SJCRH30 (cell line): ENCODE measurements at regions not wholly inside any gene's neighbourhood (a gene's known extent, or its start where the extent isn't known, plus 50 kb on each side); places are given as distances from the start of the nearest gene placed in this dataset.

Experiments used
- DNase-seq, 2 experiments: peaks; one replicate each; pipeline ENCODE4 v3.0.0-alpha.2; 2015 to 2020
- H3K27ac ChIP-seq: fragments of 250-450 bp; sonication (Bioruptor Pico); 2 replicates; pipeline ENCODE4 v1.5.1; 2020; ENCODE audit warnings: mild to moderate bottlenecking, moderate library complexity
- H3K27me3 ChIP-seq: fragments of 250-450 bp; sonication (Bioruptor Pico); 2 replicates; pipeline ENCODE4 v1.5.1; 2020; ENCODE audit warnings: mild to moderate bottlenecking, moderate library complexity
- H3K36me3 ChIP-seq: fragments of 250-450 bp; sonication (Bioruptor Pico); 2 replicates; pipeline ENCODE4 v1.5.1; 2020; ENCODE audit warnings: mild to moderate bottlenecking, moderate library complexity
- H3K4me1 ChIP-seq: fragments of 250-450 bp; sonication (Bioruptor Pico); 2 replicates; pipeline ENCODE4 v1.5.1; 2020; ENCODE audit warnings: mild to moderate bottlenecking, moderate library complexity
- H3K4me3 ChIP-seq: fragments of 250-450 bp; sonication (Bioruptor Pico); 2 replicates; pipeline ENCODE4 v1.5.1; 2020; ENCODE audit warnings: mild to moderate bottlenecking, moderate library complexity
- H3K9me3 ChIP-seq: fragments of 250-450 bp; sonication (Bioruptor Pico); replicated peaks from 2 replicates; pipeline ENCODE4 v1.5.1; 2020; ENCODE audit warnings: mild to moderate bottlenecking, moderate library complexity

DNA sequence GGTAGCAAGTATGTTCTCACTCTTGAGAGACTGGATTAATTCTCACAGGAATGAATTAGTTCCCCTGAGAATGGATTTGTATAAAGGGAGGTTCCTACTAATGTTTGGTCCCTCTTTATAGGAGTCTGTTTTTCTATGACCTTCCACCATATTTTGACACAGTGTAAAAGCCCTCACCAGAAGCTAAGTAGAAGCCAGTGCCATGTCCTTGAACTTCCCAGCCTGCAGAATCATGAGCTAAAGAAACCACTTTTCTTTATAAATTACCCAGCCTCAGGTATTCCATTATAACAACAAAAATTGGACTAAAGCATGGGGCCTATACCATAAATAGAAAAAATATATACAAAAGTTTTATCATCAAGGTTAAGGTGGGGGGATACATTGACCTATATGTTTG, 227.9 kb upstream of the DTNA start:
- Histone ChIP-seq H3K4me3 (no peak overlapping the region), H3K27ac (no peak overlapping the region), H3K27me3 (no peaks in the 10 kb centered on the region), H3K9me3 (no peaks in the 10 kb centered on the region), H3K36me3 (no peaks in the 10 kb centered on the region), H3K4me1 (no peaks in the 10 kb centered on the region)
- DNase-seq: no peak

DNA sequence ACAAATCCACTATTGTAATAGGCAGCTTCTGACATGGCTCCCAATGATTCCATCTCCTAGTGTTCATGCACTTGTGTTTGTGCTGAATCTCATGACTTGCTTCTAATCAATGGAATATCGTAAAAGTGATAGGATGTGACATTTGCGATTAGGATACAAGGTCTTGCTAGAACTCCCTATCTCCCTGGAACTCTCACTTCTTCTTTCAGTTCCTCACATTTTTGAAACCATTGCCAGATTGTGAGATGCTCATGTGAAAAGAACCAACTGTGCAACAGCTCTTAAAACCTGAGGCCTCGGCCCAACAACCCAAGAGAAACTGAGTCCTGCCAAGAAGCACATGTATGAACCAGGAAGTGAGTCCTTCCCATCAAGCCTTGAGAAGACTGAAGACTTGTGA, 226.9 kb upstream of the DTNA start:
- Histone ChIP-seq H3K4me1 (no peaks in the 10 kb centered on the region), H3K27me3 (no peaks in the 10 kb centered on the region), H3K36me3 (no peaks in the 10 kb centered on the region), H3K9me3 (no peaks in the 10 kb centered on the region), H3K27ac (no peak overlapping the region), H3K4me3 (no peak overlapping the region)
- no peak for DNase-seq

DNA sequence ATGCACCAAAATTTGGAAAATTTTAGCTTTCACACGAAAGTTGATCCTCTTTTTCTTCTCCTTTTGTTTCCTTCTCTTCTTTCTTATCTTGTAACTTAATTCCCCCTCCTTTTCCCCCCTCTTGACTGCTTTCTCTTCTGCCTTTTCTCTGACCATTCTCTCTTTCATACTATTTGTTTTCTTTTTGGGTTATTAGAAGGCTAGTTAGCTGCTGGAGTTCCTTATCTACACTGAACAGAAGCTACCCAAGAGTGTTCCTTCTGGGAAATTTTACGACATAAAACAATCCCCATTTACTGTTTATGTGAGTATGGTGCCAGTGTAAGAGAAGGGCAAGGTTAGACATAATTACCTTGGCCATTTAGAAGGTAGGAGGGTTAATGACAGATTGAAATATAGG, 218.4 kb upstream of the DTNA start:
- no peak overlapping the region for H3K4me3 ChIP-seq
- H3K4me1 ChIP-seq: no peaks in the 10 kb centered on the region
- no peak for DNase-seq
- no peaks in the 10 kb centered on the region for H3K9me3 ChIP-seq
- no peak overlapping the region for H3K27ac ChIP-seq
- no peaks in the 10 kb centered on the region for H3K36me3 ChIP-seq
- H3K27me3 ChIP-seq: no peaks in the 10 kb centered on the region

DNA sequence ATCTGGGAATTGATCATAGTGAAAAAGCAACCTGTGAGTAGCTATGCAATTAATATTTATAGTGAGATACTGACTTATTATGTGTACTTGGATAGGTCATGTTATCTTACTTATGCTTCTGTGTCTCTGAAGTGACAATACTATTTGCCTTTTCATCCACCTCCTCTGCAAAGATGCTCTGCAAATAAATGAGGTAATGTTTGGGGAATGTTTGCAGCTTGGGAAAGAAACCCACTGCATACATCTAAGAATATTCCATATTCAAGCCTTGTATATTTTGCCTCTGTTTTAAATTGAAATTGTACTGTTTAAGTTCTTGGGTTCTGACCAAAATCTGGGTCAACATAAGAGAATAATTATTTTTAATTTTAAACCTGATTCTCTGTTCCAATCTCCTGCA, 217.4 kb upstream of the DTNA start:
- Histone ChIP-seq H3K4me1 (no peaks in the 10 kb centered on the region), H3K9me3 (no peaks in the 10 kb centered on the region), H3K4me3 (peak overlapping the region; percentile 59), H3K27ac (no peak overlapping the region), H3K36me3 (no peaks in the 10 kb centered on the region), H3K27me3 (no peaks in the 10 kb centered on the region)
- DNase-seq: no peak

DNA sequence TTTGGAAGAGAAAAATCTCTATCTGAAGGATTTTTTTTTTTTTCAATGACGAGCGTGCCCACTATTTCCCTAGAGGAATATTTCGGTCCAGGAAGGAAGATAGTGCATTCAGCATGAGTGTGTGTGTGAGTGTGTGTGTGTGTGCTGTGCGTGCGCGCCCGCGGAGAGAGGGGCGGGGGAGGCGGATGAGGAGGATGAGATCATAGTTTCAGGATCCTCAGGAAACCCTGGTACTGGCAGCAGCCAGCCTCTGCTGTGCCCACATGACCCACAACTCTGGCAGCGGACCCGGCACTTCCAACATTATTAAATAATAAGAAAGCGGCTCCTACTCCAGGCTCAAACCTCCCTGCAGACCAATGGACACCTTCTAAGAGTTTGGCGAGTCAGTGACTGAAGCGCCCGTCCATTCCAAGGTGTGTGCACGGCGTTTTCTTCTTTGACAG, 217.0 kb upstream of the DTNA start:
- H3K27ac ChIP-seq: no peak overlapping the region; the same call in 1 of the 2 replicates
- no peaks in the 10 kb centered on the region for H3K27me3 ChIP-seq
- no peaks in the 10 kb centered on the region for H3K36me3 ChIP-seq
- no peaks in the 10 kb centered on the region for H3K9me3 ChIP-seq
- peak overlapping the region; percentile 59 for H3K4me3 ChIP-seq
- peak; percentile 54 to 60 for DNase-seq
- no peaks in the 10 kb centered on the region for H3K4me1 ChIP-seq

DNA sequence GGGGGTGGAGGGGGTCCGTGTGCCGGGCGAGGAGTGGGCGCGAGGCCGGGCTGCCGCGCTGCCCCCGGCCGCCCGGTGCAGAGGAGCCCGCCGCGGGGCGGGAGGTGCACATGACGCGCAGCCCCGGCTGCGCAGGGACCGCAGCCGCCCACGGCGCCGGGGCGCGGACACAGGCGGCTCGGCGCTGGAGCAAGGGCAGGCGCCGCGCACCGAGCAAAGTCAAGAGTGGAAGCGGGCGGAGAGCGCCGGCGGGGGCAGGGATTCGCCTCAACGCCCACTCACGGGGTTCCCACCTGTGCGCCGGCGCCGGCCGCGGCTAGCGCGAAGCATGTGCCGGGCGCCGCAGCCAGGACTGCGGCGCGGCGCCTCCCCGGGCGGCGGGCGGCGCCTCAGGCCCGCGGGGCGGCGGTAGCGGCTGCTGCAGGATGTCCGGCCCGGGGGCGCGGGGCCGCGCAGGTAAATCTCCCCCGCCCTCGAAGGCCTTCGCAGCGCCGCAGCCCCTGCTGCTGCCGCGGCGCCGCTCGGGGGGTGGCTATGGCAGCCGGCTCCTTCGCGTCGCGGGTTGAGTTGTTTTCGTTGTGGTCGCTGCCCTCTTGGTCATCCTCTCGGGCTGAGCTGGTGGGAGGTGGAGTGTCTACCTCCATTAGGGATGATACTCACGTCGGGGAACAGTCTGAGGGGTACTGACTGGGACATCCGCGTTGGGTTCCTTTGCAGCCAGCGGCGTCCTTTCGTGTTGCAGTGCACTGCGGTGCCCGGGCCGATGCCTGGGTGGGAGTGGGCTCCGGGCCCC, 216.3 kb upstream of the DTNA start:
- no peaks in the 10 kb centered on the region for H3K9me3 ChIP-seq
- H3K4me3 ChIP-seq: peak overlapping the region; percentile 59
- H3K27ac ChIP-seq: no peak overlapping the region; the same call in 1 of the 2 replicates
- no peaks in the 10 kb centered on the region for H3K27me3 ChIP-seq
- no peaks in the 10 kb centered on the region for H3K36me3 ChIP-seq
- peak; percentile 14 to 38 for DNase-seq
- no peaks in the 10 kb centered on the region for H3K4me1 ChIP-seq

DNA sequence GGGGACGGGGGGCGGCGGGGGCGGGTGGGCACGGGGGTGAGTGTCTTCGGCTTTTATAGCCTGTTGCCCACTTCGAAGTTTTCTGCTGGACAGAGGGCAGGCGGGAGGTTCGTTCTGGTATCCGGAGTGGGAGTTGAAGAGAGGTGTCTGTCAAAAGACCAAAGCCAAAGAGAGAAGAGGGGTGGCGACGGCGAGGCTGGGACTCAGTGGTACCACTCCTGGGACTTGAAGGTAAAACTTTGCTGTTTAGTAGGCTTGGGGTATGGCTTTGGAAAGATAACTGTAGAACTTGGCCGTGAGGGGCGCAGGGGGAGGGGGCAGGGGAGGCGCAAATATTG, 215.8 kb upstream of the DTNA start:
- no peaks in the 10 kb centered on the region for H3K36me3 ChIP-seq
- no peaks in the 10 kb centered on the region for H3K27me3 ChIP-seq
- no peak for DNase-seq
- H3K4me1 ChIP-seq: no peaks in the 10 kb centered on the region
- no peaks in the 10 kb centered on the region for H3K9me3 ChIP-seq
- no peak overlapping the region for H3K4me3 ChIP-seq
- no peak overlapping the region for H3K27ac ChIP-seq

DNA sequence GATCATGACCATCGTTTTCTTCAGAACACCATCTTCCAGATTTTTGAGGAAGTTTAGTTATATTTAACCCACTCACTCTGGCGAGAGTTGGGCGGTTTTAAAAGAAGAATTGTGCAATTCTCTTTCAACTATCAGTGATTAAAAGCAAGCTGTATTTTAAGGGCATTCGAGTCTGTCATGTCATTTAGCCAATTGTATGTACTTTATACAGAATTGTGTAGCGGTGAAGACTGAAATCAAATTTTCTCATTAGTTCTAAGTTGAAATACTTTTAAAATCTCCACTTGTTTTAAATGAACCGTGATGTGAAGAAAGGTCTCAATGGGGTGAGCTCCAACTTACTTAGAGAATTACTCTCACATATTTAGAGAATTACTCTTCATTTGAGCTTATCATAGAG, 214.6 kb upstream of the DTNA start:
- Histone ChIP-seq H3K9me3 (no peaks in the 10 kb centered on the region), H3K27me3 (no peaks in the 10 kb centered on the region), H3K36me3 (no peaks in the 10 kb centered on the region), H3K4me3 (no peak overlapping the region), H3K27ac (no peak overlapping the region), H3K4me1 (no peaks in the 10 kb centered on the region)
- DNase-seq: no peak

DNA sequence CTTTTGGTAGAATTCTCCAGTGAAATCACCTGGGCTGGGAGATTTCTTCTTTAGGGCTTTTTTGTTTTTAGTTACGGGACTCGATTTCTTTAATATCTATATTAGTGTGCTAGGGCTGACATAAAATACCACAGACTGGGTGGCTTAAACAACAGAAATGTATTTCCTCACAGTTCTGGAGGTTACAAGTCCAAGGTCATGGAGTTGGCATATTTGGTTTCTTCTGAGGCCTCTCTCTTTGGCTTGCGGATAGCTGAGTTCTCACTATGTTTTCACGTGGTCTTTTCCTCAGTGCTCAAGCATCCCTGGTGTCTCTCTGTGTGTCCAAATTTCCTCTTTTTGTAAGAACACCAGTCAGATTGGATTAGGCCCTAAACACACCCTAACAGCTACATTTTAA, 208.5 kb upstream of the DTNA start:
- Histone ChIP-seq H3K36me3 (no peaks in the 10 kb centered on the region), H3K9me3 (no peaks in the 10 kb centered on the region), H3K4me1 (no peaks in the 10 kb centered on the region), H3K27ac (no peak overlapping the region), H3K4me3 (no peak overlapping the region), H3K27me3 (no peaks in the 10 kb centered on the region)
- no peak for DNase-seq

DNA sequence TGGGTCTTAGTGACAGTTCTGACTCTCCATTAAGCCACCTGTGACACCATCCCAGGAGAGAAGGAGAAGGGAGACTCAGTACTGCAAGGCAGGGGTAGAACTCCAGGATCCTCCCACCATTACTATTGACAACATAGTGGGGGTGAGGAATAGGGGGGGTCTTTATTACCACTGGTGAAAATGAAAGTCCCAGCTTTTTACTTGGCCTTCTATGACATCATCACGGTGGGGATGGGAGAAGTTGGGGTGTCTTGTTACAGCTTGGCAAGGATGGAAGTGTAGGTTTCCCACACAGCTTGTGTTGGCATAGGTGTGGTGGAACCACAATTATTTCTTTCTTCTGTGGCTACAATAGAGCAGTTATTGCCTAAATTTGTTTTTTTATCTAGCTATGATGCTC, 203.9 kb upstream of the DTNA start:
- no peaks in the 10 kb centered on the region for H3K27me3 ChIP-seq
- H3K36me3 ChIP-seq: no peaks in the 10 kb centered on the region
- H3K4me1 ChIP-seq: no peaks in the 10 kb centered on the region
- H3K27ac ChIP-seq: no peak overlapping the region
- no peak for DNase-seq
- H3K4me3 ChIP-seq: no peak overlapping the region
- no peaks in the 10 kb centered on the region for H3K9me3 ChIP-seq

DNA sequence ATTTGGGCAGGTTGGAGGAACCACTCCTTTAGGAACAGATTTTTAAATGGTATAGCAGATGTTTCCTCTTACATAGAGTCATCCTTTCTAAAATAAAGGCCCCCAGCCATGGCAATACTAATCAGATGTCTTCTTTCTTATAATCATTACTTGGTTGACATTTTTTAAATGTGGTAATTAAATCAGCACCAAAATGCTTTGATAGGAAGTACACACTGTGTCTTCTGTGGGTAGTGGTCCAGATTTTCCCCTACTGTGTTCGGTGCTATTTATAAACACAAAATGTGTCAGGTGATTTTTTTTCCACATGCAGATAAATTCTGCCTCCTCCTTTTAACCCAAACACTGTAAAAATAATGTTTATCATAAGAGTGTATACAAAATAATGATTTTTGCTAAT, 200.9 kb upstream of the DTNA start:
- H3K27me3 ChIP-seq: no peaks in the 10 kb centered on the region
- H3K36me3 ChIP-seq: no peaks in the 10 kb centered on the region
- H3K4me1 ChIP-seq: no peaks in the 10 kb centered on the region
- no peaks in the 10 kb centered on the region for H3K9me3 ChIP-seq
- DNase-seq: no peak
- H3K27ac ChIP-seq: no peak overlapping the region
- no peak overlapping the region for H3K4me3 ChIP-seq

DNA sequence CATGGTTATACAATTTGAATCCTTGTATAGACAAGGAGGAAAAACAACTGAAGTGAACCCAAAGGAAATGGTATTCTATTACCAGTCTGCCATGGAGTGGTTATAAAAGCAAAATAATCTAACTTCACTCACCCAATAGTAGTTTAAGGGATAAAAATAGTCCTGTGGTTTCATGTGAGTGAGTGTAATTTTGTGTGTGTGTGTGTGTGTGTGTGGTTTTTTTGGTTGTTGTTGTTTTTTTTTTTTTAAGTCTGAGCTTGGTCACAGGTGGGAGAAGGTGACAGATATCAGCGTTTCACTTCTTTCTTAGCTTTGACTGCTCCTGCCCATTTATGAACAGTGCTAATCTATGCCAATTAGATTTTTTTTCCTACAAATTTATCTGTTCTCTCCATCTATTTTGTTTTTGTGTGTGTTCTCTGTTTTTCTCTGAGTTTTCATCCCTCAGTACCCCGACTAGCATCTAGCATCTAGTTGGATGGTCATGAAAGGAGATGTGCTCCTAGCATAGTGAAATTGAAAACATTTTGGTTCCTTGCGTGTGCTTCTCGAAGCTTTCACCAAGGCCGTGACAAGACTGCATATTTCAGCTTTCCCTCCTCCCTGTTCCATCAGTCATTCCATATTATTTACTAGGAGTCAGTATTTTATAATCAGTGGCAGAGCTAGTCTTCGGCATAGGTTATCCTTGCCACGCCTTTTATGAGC, 200.1 kb upstream of the DTNA start:
- Histone ChIP-seq H3K4me3 (no peak overlapping the region), H3K36me3 (no peaks in the 10 kb centered on the region), H3K27me3 (no peaks in the 10 kb centered on the region), H3K4me1 (no peaks in the 10 kb centered on the region), H3K27ac (no peak overlapping the region), H3K9me3 (no peaks in the 10 kb centered on the region)
- no peak for DNase-seq

DNA sequence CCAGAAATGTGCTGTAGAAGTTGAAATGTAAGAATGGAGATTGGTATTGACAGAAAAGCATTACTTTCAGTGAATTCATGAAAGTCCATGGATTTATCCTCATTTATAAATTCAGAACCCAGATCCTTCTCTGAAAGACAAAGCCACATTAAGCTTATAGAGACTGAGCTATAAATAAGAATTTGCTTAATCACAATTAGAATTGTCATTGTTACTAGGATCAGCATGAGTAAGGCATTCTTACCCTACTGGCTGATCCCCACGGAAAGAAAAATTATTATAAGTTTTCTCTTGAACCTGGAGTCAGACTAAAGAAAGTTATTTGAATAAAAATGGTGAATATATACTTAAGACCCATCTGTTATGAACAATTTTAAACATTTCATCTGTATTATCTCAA, 199.2 kb upstream of the DTNA start:
- Histone ChIP-seq H3K27me3 (no peaks in the 10 kb centered on the region), H3K4me1 (no peaks in the 10 kb centered on the region), H3K4me3 (no peak overlapping the region), H3K9me3 (no peaks in the 10 kb centered on the region), H3K27ac (no peak overlapping the region), H3K36me3 (no peaks in the 10 kb centered on the region)
- DNase-seq: no peak

DNA sequence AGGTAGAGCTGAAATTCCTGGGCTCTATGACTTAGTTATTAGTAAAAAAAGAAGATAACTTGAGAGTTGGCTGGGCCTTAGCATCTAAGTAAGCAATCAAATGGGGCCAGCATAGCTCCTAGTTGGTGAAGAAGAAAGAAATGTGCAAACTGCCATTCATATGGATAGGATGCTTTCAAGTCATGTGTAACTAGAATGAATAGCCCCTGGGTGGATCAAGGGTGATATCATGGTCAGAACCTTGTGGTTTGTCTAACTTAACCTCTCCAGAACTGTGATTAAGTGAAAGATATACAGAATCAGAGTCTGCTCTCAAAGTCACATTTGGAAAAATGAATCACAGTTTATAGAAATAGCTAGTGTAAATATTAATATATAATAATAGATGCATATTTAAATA, 198.7 kb upstream of the DTNA start:
- no peak for DNase-seq
- Histone ChIP-seq H3K27ac (no peak overlapping the region), H3K4me1 (no peaks in the 10 kb centered on the region), H3K27me3 (no peaks in the 10 kb centered on the region), H3K36me3 (no peaks in the 10 kb centered on the region), H3K4me3 (no peak overlapping the region), H3K9me3 (no peaks in the 10 kb centered on the region)

DNA sequence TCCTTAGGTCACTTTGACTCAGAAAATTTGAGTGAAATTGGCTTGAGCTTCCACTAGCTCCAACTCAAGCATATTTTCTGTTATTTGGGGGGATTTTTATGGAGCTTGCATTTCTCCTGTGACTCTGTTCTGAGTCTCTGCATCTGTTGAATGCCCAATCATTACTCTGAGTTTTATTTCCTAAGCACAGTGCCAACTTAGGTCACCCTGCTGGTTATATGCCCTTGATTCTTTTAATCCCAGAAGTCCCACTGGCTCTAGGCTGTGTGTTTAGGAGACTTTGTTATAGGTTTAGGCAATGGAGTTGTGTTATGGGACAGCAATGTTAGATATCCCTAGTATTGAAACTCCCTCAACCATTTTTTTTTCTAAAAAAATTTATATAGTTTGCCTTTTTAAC, 198.2 kb upstream of the DTNA start:
- Histone ChIP-seq H3K27me3 (no peaks in the 10 kb centered on the region), H3K36me3 (no peaks in the 10 kb centered on the region), H3K9me3 (no peaks in the 10 kb centered on the region), H3K4me3 (no peak overlapping the region), H3K4me1 (no peaks in the 10 kb centered on the region), H3K27ac (no peak overlapping the region)
- no peak for DNase-seq

DNA sequence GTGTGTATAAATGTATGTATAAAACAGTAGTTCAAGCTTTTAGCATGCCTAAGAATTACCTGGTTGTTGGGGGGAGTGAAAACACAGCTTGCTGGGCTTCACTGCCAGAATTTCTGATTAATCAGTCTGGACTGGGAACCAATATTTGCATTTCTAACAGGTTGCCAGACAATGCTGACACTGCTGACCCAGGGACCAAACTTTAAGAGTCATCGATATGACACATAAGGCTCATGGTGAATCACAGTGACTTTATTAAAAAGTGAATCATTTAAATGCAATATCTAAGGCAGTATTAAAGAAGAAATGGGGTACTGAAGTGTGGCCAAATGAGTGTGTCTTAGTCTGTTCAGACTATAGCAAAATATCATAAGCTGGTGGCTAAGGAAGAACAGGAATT, 195.9 kb upstream of the DTNA start:
- H3K9me3 ChIP-seq: no peaks in the 10 kb centered on the region
- no peak overlapping the region for H3K27ac ChIP-seq
- H3K4me3 ChIP-seq: no peak overlapping the region
- H3K27me3 ChIP-seq: no peaks in the 10 kb centered on the region
- H3K36me3 ChIP-seq: no peaks in the 10 kb centered on the region
- no peaks in the 10 kb centered on the region for H3K4me1 ChIP-seq
- DNase-seq: no peak
